Right lobe of liver (tissue), 4 donors: ENCODE measurements at regions not wholly inside any gene's neighbourhood (a gene's known extent, or its start where the extent isn't known, plus 50 kb on each side); places are given as distances from the start of the nearest gene placed in this dataset.

Experiments used
- POLR2A ChIP-seq: fragments of 450-650 bp; IDR thresholded peaks from one replicate; pipeline ENCODE4 v1.6.1; 2017; ENCODE audit warnings: antibody characterized with exemption, mild to moderate bottlenecking
- TF ChIP-seq, protein P1 (sequence below), 4 donors: fragments of 200-600 bp in 3 of 4; fragments of 450-650 bp in 1 of 4; IDR thresholded peaks; one replicate each; pipeline versions ENCODE4 v1.5.1 to v1.8.0; 2016 to 2022; ENCODE audit warnings: antibody characterized with exemption in 4 of 4, mild to moderate bottlenecking in 2 of 4
- donor health status: DM: no; HTN: no; CAD: no.
- donor health status: DM: no; HTN: no; CAD: no.
- donor health status: DM: no; HTN: yes; CAD: no.

DNA sequence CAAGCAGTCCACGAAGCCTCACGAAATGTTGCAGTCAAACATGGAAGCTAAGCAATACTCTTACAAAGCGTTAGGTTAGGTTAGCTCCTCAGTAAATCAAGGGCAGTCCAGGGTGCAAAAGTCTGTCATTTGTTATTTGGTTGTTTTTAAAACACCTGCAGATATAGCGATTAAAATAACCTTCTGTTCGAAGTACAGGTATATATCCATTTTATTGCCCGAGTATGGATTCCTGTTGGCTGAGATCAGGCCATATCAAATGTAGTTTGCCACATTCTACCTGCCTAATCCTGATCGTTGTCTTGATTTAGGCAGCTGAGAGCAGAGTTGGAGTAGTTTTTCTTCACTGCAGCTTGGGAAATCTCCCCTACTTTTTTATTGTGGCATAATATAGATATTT lies 99.5 kb upstream of the EPB41L3 start:
- TF ChIP-seq, protein P1, sequence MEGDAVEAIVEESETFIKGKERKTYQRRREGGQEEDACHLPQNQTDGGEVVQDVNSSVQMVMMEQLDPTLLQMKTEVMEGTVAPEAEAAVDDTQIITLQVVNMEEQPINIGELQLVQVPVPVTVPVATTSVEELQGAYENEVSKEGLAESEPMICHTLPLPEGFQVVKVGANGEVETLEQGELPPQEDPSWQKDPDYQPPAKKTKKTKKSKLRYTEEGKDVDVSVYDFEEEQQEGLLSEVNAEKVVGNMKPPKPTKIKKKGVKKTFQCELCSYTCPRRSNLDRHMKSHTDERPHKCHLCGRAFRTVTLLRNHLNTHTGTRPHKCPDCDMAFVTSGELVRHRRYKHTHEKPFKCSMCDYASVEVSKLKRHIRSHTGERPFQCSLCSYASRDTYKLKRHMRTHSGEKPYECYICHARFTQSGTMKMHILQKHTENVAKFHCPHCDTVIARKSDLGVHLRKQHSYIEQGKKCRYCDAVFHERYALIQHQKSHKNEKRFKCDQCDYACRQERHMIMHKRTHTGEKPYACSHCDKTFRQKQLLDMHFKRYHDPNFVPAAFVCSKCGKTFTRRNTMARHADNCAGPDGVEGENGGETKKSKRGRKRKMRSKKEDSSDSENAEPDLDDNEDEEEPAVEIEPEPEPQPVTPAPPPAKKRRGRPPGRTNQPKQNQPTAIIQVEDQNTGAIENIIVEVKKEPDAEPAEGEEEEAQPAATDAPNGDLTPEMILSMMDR (IDR thresholded peaks at IDR 0.05): no peak
- no peak for TF ChIP-seq POLR2A
